H9 (cell line): ENCODE measurements at regions not wholly inside any gene's neighbourhood (a gene's known extent, or its start where the extent isn't known, plus 50 kb on each side); places are given as distances from the start of the nearest gene placed in this dataset.

Source experiments
- DNase-seq: peaks from one replicate; pipeline ENCODE4 v3.0.0-alpha.2; 2017
- H2AFZ ChIP-seq: one replicate; pipeline ENCODE4 v1.6.1; 2013; ENCODE audit warnings: mild to moderate bottlenecking, low read length, control low read depth, moderate library complexity
- H2AK5ac ChIP-seq: 2 replicates; pipeline ENCODE4 v1.6.1; 2013; ENCODE audit warnings: low read length, control low read depth, mixed read lengths; ENCODE audit not compliant: insufficient read length
- H2BK120ac ChIP-seq: one replicate; pipeline ENCODE4 v1.6.1; 2013; ENCODE audit warnings: low read depth, mild to moderate bottlenecking, low read length, control low read depth, inconsistent platforms; ENCODE audit not compliant: poor library complexity, severe bottlenecking
- H2BK12ac ChIP-seq: 2 replicates; pipeline ENCODE4 v1.6.1; 2013; ENCODE audit warnings: low read length, control low read depth, mixed read lengths, low read depth; ENCODE audit not compliant: insufficient read length
- H2BK15ac ChIP-seq: 2 replicates; pipeline ENCODE4 v1.6.1; 2013; ENCODE audit warnings: low read depth, low read length, control low read depth
- H2BK20ac ChIP-seq: one replicate; pipeline ENCODE4 v1.6.1; 2013; ENCODE audit warnings: low read depth, mild to moderate bottlenecking, low read length, control low read depth, inconsistent platforms; ENCODE audit not compliant: poor library complexity, severe bottlenecking
- H2BK5ac ChIP-seq: 2 replicates; pipeline ENCODE4 v1.6.1; 2013; ENCODE audit warnings: low read length, control low read depth, mixed read lengths; ENCODE audit not compliant: insufficient read length
- H3K14ac ChIP-seq: 2 replicates; pipeline ENCODE4 v1.6.1; 2013; ENCODE audit warnings: low read length, control low read depth; ENCODE audit not compliant: insufficient read depth
- H3K18ac ChIP-seq: 2 replicates; pipeline ENCODE4 v1.6.1; 2013; ENCODE audit warnings: low read depth, mild to moderate bottlenecking, mixed read lengths, low read length, control low read depth; ENCODE audit not compliant: insufficient read length
- H3K23ac ChIP-seq: 2 replicates; pipeline ENCODE4 v1.6.1; 2013; ENCODE audit warnings: low read length, control low read depth, mixed read lengths, low read depth; ENCODE audit not compliant: insufficient read length
- H3K23me2 ChIP-seq: 2 replicates; pipeline ENCODE4 v1.6.1; 2013; ENCODE audit warnings: low read depth, mild to moderate bottlenecking, mixed read lengths, low read length, control low read depth; ENCODE audit not compliant: insufficient read length, poor library complexity, severe bottlenecking
- H3K27ac ChIP-seq: 2 replicates; pipeline ENCODE4 v1.5.1; 2013; ENCODE audit warnings: low read length, control low read depth, mixed read lengths, low read depth; ENCODE audit not compliant: insufficient read length
- H3K27me3 ChIP-seq: 2 replicates; pipeline ENCODE4 v1.6.1; 2013; ENCODE audit warnings: low read length, control low read depth, inconsistent platforms; ENCODE audit not compliant: insufficient read depth
- H3K4ac ChIP-seq: 2 replicates; pipeline ENCODE4 v1.6.1; 2013; ENCODE audit warnings: low read depth, mild to moderate bottlenecking, control low read depth, inconsistent platforms, low read length, moderate library complexity
- H3K4me1 ChIP-seq: 2 replicates; pipeline ENCODE4 v1.6.1; 2013; ENCODE audit warnings: low read length, control low read depth, inconsistent platforms; ENCODE audit not compliant: insufficient read depth
- H3K4me2 ChIP-seq: 2 replicates; pipeline ENCODE4 v1.6.1; 2013; ENCODE audit warnings: low read length, control low read depth, mixed read lengths; ENCODE audit not compliant: insufficient read length, insufficient read depth
- H3K56ac ChIP-seq: 2 replicates; pipeline ENCODE4 v1.6.1; 2013; ENCODE audit warnings: low read depth, mild to moderate bottlenecking, mixed read lengths, low read length, control low read depth; ENCODE audit not compliant: insufficient read length
- H3K79me1 ChIP-seq: 2 replicates; pipeline ENCODE4 v1.6.1; 2013; ENCODE audit warnings: low read depth, mild to moderate bottlenecking, moderate library complexity, low read length, control low read depth, inconsistent platforms; ENCODE audit not compliant: insufficient read depth, poor library complexity, severe bottlenecking
- H3K79me2 ChIP-seq: 2 replicates; pipeline ENCODE4 v1.6.1; 2013; ENCODE audit warnings: low read length, control low read depth, inconsistent platforms; ENCODE audit not compliant: insufficient read depth
- H3K9ac ChIP-seq: 2 replicates; pipeline ENCODE4 v1.6.1; 2013; ENCODE audit warnings: low read length, control low read depth, mixed read lengths; ENCODE audit not compliant: insufficient read length; ENCODE audit errors: extremely low read depth
- H3K9me3 ChIP-seq: one replicate; pipeline ENCODE4 v1.6.1; 2013; ENCODE audit warnings: low read depth, low read length, inconsistent platforms; ENCODE audit not compliant: control insufficient read depth
- H3T11ph ChIP-seq: one replicate; pipeline ENCODE4 v1.6.1; 2013; ENCODE audit warnings: mild to moderate bottlenecking, low read length, control low read depth, inconsistent platforms
- H4K20me1 ChIP-seq: one replicate; pipeline ENCODE4 v1.6.1; 2013; ENCODE audit not compliant: control insufficient read depth, insufficient read length, insufficient read depth
- H4K5ac ChIP-seq: 2 replicates; pipeline ENCODE4 v1.6.1; 2013; ENCODE audit warnings: low read depth, mild to moderate bottlenecking, mixed read lengths, low read length, control low read depth; ENCODE audit not compliant: insufficient read length
- H4K8ac ChIP-seq: replicated peaks from 2 replicates; pipeline ENCODE4 v1.6.1; 2013; ENCODE audit warnings: low read length, control low read depth, mixed read lengths, low read depth; ENCODE audit not compliant: insufficient read length
- H4K91ac ChIP-seq: 2 replicates; pipeline ENCODE4 v1.6.1; 2013; ENCODE audit warnings: low read depth, mild to moderate bottlenecking, moderate library complexity, mixed read lengths, low read length, control low read depth; ENCODE audit not compliant: insufficient read length
- H3K27ac Mint-ChIP-seq, 3 experiments: 2 replicates in 2 of 3; 3 replicates in 1 of 3; pipeline ENCODE4 v1.8.0; 2020 to 2021; ENCODE audit warnings: mixed read lengths in 3 of 3, mild to moderate bottlenecking in 1 of 3, moderate library complexity in 1 of 3
- H3K27me3 Mint-ChIP-seq: 2 replicates; pipeline ENCODE4 v1.8.0; 2021; ENCODE audit warnings: low read depth, mild to moderate bottlenecking, moderate library complexity, mixed read lengths
- H3K36me3 Mint-ChIP-seq, 3 experiments: 2 replicates in 2 of 3; 3 replicates in 1 of 3; pipeline ENCODE4 v1.8.0; 2020 to 2021; ENCODE audit warnings: low read depth in 3 of 3, mixed read lengths in 3 of 3; ENCODE audit not compliant: insufficient read depth in 1 of 3
- H3K4me1 Mint-ChIP-seq, 2 experiments: 2 replicates each; pipeline ENCODE4 v1.8.0; 2020; ENCODE audit warnings: mixed read lengths in 2 of 2
- H3K4me3 Mint-ChIP-seq, 2 experiments: 2 replicates in 1 of 2; 3 replicates in 1 of 2; pipeline ENCODE4 v1.8.0; 2020 to 2021; ENCODE audit warnings: mild to moderate bottlenecking in 2 of 2, mixed read lengths in 2 of 2, moderate library complexity in 1 of 2
- H3K9me3 Mint-ChIP-seq, 2 experiments: 2 replicates in 1 of 2; 3 replicates in 1 of 2; pipeline ENCODE4 v1.8.0; 2020; ENCODE audit warnings: mild to moderate bottlenecking in 2 of 2, mixed read lengths in 2 of 2, moderate library complexity in 1 of 2
- CTCF ChIP-seq: fragments of 200-600 bp; sonication (generic); conservative IDR thresholded peaks from 3 replicates; pipeline ENCODE4 v1.8.0; 2021; ENCODE audit warnings: antibody characterized with exemption, mild to moderate bottlenecking
- WGBS: extraction: QIAGEN DNeasy Blood & Tissue Kit; methylation state at CpG from one replicate; pipeline ENCODE4 v1.1.7; 2013; ENCODE audit warnings: missing lambda C conversion rate, low lambda C conversion rate, mixed read lengths; ENCODE audit not compliant: insufficient read length; ENCODE audit errors: extremely low coverage; 5-methylcytosine and 5-hydroxymethylcytosine counted together

GRCh38 chrX:66717926-66718325 lies 79.0 kb upstream of the EDA2R start:
- no peak for DNase-seq
- Histone ChIP-seq H2BK20ac (no peak overlapping the region), H2BK12ac (no peak overlapping the region), H3K4ac (no peak overlapping the region), H2BK120ac (no peak overlapping the region), H3K79me1 (no peaks in the 10 kb centered on the region), H3K79me2 (no peaks in the 10 kb centered on the region), H3K27me3 (no peaks in the 10 kb centered on the region), H3K27ac (no peak overlapping the region), H4K20me1 (no peaks in the 10 kb centered on the region), H3K23ac (no peak overlapping the region), H3K9ac (no peak overlapping the region), H2AFZ (no peak overlapping the region), H3T11ph (no peak overlapping the region), H3K4me2 (no peak overlapping the region), H2BK5ac (no peak overlapping the region), H3K23me2 (no peaks in the 10 kb centered on the region), H3K9me3 (peaks cover 2% of the 10 kb centered on the region), H4K91ac (no peak overlapping the region), H3K18ac (no peak overlapping the region), H2BK15ac (no peak overlapping the region), H3K14ac (no peak overlapping the region), H3K56ac (no peak overlapping the region), H4K8ac (no peak overlapping the region), H4K5ac (no peak overlapping the region), H2AK5ac (no peak overlapping the region), H3K4me1 (no peaks in the 10 kb centered on the region)
- Mint-ChIP-seq H3K9me3 (peaks cover 75 to 78% of the 10 kb centered on the region in 2 experiments), H3K36me3 (peaks cover 2 to 9% (median 5%) of the 10 kb centered on the region in 3 experiments; a peak in 5 of 7 replicates), H3K27me3 (no peaks in the 10 kb centered on the region), H3K27ac (no peak overlapping the region), H3K4me1 (no peaks in the 10 kb centered on the region), H3K4me3 (no peak overlapping the region)
- no CpG with 5 or more reads among the region's 3 CpGs for WGBS
- TF ChIP-seq CTCF: no peak
